ENCODE measurements at regions not wholly inside any gene's neighbourhood (a gene's known extent, or its start where the extent isn't known, plus 50 kb on each side); places are given as distances from the start of the nearest gene placed in this dataset.

DNA sequence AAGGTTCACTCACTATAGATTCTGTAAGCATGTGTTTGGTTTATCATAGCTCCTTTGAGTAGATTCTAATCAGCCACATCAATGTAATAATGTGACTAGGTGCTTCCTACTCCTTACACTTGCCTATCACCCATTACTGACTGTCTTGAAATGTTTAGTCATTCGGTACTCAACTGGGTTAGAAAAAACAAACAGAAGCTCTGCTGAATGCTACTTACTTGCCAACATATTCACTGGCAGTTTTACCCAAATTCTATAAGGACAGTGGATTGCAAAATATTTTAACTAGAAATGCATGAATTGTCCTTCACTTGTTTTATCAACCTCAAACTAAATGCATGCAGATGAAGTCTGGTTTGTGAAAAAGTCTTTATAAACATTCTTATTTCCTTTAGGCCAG, 352.1 kb upstream of the ALCAM start:
- H3K9me3 ChIP-seq (ENCODE audit: low read length): no peaks in the 10 kb centered on the region
- no peaks in the 10 kb centered on the region for H3K9me2 ChIP-seq (ENCODE audit: insufficient read depth, low read length)
- no peaks in the 10 kb centered on the region for H3K79me2 ChIP-seq (replicated peaks; ENCODE audit: insufficient read depth, low read length)
- no peak overlapping the region for H2AFZ ChIP-seq (ENCODE audit: low read depth, low read length)
- no peaks in the 10 kb centered on the region for H3K36me3 ChIP-seq (ENCODE audit: insufficient read depth, low read length)
- no peaks in the 10 kb centered on the region for H3K27me3 ChIP-seq (ENCODE audit: insufficient read depth, low read depth, low read length)
- H3K27ac ChIP-seq (ENCODE audit: low read length): no peak overlapping the region
- TF ChIP-seq POLR2AphosphoS5 (IDR thresholded peaks at IDR 0.05): no peak
- H3K4me3 ChIP-seq (ENCODE audit: low read length): no peak overlapping the region
- no peaks in the 10 kb centered on the region for H4K20me1 ChIP-seq (ENCODE audit: insufficient read depth)
- no peak overlapping the region for H3K9ac ChIP-seq (ENCODE audit: low read length)
- no peaks in the 10 kb centered on the region for H3F3A ChIP-seq (ENCODE audit: insufficient read depth, low read length, poor library complexity, severe bottlenecking)
- H3K4me2 ChIP-seq (ENCODE audit: low read length): no peak overlapping the region

DNA sequence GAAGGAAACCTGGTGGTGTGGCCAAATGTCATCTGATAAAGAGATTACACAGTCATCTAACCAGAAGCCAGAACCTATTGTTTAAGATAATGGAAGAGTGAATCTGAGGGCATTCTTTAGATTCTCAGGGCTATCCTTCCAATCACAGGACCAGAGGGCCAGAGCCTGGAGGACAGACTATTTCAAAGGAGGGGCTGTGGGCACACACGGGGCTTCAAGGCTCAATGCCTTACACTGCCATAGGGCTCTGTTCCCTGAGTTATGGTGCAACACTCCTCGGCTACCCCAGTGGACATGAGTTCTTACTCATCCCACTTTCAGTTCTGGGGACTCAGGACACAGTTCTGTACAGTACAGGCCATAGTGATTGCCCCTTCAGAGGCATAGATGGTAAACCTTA, 343.9 kb upstream of the ALCAM start:
- Histone ChIP-seq H2AFZ (ENCODE audit: low read depth, low read length) (no peak overlapping the region), H3K27me3 (ENCODE audit: insufficient read depth, low read depth, low read length) (no peaks in the 10 kb centered on the region), H3K27ac (ENCODE audit: low read length) (no peak overlapping the region), H3K4me3 (ENCODE audit: low read length) (no peak overlapping the region), H3K4me2 (ENCODE audit: low read length) (no peak overlapping the region), H3K9me3 (ENCODE audit: low read length) (no peaks in the 10 kb centered on the region), H3K9me2 (ENCODE audit: insufficient read depth, low read length) (no peaks in the 10 kb centered on the region), H3F3A (ENCODE audit: insufficient read depth, low read length, poor library complexity, severe bottlenecking) (no peaks in the 10 kb centered on the region), H3K36me3 (ENCODE audit: insufficient read depth, low read length) (no peaks in the 10 kb centered on the region), H3K79me2 (replicated peaks; ENCODE audit: insufficient read depth, low read length) (no peaks in the 10 kb centered on the region), H3K9ac (ENCODE audit: low read length) (no peak overlapping the region), H4K20me1 (ENCODE audit: insufficient read depth) (no peaks in the 10 kb centered on the region)
- TF ChIP-seq EZH2 (IDR thresholded peaks at IDR 0.05; ENCODE audit: borderline replicate concordance, insufficient read depth, low read length, poor library complexity, severe bottlenecking) (no peak), EP300 (conservative IDR thresholded peaks at IDR 0.05; ENCODE audit: poor library complexity, severe bottlenecking) (no peak), SMC3 (conservative IDR thresholded peaks at IDR 0.05; ENCODE audit: poor library complexity) (no peak), TAF1 (IDR thresholded peaks at IDR 0.05; ENCODE audit: low read depth) (no peak), MXI1 (conservative IDR thresholded peaks at IDR 0.05; ENCODE audit: poor library complexity, severe bottlenecking) (no peak), RAD21 (conservative IDR thresholded peaks at IDR 0.05) (no peak), POLR2AphosphoS5 (IDR thresholded peaks at IDR 0.05) (no peak)
- TF ChIP-seq, protein P1, sequence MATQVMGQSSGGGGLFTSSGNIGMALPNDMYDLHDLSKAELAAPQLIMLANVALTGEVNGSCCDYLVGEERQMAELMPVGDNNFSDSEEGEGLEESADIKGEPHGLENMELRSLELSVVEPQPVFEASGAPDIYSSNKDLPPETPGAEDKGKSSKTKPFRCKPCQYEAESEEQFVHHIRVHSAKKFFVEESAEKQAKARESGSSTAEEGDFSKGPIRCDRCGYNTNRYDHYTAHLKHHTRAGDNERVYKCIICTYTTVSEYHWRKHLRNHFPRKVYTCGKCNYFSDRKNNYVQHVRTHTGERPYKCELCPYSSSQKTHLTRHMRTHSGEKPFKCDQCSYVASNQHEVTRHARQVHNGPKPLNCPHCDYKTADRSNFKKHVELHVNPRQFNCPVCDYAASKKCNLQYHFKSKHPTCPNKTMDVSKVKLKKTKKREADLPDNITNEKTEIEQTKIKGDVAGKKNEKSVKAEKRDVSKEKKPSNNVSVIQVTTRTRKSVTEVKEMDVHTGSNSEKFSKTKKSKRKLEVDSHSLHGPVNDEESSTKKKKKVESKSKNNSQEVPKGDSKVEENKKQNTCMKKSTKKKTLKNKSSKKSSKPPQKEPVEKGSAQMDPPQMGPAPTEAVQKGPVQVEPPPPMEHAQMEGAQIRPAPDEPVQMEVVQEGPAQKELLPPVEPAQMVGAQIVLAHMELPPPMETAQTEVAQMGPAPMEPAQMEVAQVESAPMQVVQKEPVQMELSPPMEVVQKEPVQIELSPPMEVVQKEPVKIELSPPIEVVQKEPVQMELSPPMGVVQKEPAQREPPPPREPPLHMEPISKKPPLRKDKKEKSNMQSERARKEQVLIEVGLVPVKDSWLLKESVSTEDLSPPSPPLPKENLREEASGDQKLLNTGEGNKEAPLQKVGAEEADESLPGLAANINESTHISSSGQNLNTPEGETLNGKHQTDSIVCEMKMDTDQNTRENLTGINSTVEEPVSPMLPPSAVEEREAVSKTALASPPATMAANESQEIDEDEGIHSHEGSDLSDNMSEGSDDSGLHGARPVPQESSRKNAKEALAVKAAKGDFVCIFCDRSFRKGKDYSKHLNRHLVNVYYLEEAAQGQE (IDR thresholded peaks at IDR 0.05; ENCODE audit: borderline replicate concordance): no peak
- TF ChIP-seq, protein P2, sequence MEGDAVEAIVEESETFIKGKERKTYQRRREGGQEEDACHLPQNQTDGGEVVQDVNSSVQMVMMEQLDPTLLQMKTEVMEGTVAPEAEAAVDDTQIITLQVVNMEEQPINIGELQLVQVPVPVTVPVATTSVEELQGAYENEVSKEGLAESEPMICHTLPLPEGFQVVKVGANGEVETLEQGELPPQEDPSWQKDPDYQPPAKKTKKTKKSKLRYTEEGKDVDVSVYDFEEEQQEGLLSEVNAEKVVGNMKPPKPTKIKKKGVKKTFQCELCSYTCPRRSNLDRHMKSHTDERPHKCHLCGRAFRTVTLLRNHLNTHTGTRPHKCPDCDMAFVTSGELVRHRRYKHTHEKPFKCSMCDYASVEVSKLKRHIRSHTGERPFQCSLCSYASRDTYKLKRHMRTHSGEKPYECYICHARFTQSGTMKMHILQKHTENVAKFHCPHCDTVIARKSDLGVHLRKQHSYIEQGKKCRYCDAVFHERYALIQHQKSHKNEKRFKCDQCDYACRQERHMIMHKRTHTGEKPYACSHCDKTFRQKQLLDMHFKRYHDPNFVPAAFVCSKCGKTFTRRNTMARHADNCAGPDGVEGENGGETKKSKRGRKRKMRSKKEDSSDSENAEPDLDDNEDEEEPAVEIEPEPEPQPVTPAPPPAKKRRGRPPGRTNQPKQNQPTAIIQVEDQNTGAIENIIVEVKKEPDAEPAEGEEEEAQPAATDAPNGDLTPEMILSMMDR (IDR thresholded peaks at IDR 0.05; ENCODE audit: poor library complexity, severe bottlenecking): no peak

DNA sequence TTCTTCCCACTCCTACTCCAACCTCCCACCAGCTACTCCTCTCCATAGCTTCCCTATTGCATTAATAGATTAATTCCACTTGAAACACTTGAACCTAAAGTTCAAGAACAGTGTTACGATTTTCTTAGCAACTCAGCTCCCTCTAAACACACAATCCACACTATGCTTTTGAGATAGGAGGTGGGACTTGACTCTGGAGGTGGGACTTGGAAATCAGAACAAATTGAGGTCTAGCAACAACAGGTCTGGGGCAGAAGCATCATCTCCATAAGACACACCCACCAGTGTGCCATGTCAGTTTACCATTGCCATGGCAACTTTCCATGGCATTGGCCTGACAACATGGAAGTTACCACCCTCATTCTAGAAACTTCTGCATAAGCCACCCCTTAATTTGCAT, 336.5 kb upstream of the ALCAM start:
- H3K9me2 ChIP-seq (ENCODE audit: insufficient read depth, low read length): no peaks in the 10 kb centered on the region
- H4K20me1 ChIP-seq (ENCODE audit: insufficient read depth): no peaks in the 10 kb centered on the region
- H3F3A ChIP-seq (ENCODE audit: insufficient read depth, low read length, poor library complexity, severe bottlenecking): no peaks in the 10 kb centered on the region
- no peak overlapping the region for H3K9ac ChIP-seq (ENCODE audit: low read length)
- H3K9me3 ChIP-seq (ENCODE audit: low read length): no peaks in the 10 kb centered on the region
- no peaks in the 10 kb centered on the region for H3K79me2 ChIP-seq (replicated peaks; ENCODE audit: insufficient read depth, low read length)
- no peak overlapping the region for H3K4me2 ChIP-seq (ENCODE audit: low read length)
- H3K4me3 ChIP-seq (ENCODE audit: low read length): no peak overlapping the region
- no peaks in the 10 kb centered on the region for H3K27me3 ChIP-seq (ENCODE audit: insufficient read depth, low read depth, low read length)
- no peak overlapping the region for H3K27ac ChIP-seq (ENCODE audit: low read length)
- no peak overlapping the region for H2AFZ ChIP-seq (ENCODE audit: low read depth, low read length)
- H3K36me3 ChIP-seq (ENCODE audit: insufficient read depth, low read length): no peaks in the 10 kb centered on the region
- no peak for TF ChIP-seq MXI1 (conservative IDR thresholded peaks at IDR 0.05; ENCODE audit: poor library complexity, severe bottlenecking)
- TF ChIP-seq, protein P2 (IDR thresholded peaks at IDR 0.05; ENCODE audit: poor library complexity, severe bottlenecking): no peak
- TF ChIP-seq, protein P1 (IDR thresholded peaks at IDR 0.05; ENCODE audit: borderline replicate concordance): no peak
- TF ChIP-seq EP300 (conservative IDR thresholded peaks at IDR 0.05; ENCODE audit: poor library complexity, severe bottlenecking): no peak
- no peak for TF ChIP-seq RAD21 (conservative IDR thresholded peaks at IDR 0.05)
- TF ChIP-seq EZH2 (IDR thresholded peaks at IDR 0.05; ENCODE audit: borderline replicate concordance, insufficient read depth, low read length, poor library complexity, severe bottlenecking): no peak
- TF ChIP-seq TAF1 (IDR thresholded peaks at IDR 0.05; ENCODE audit: low read depth): no peak
- no peak for TF ChIP-seq SMC3 (conservative IDR thresholded peaks at IDR 0.05; ENCODE audit: poor library complexity)
- no peak for TF ChIP-seq POLR2AphosphoS5 (IDR thresholded peaks at IDR 0.05)
